ENCODE measurements at regions not wholly inside any gene's neighbourhood (a gene's known extent, or its start where the extent isn't known, plus 50 kb on each side); places are given as distances from the start of the nearest gene placed in this dataset.

DNA sequence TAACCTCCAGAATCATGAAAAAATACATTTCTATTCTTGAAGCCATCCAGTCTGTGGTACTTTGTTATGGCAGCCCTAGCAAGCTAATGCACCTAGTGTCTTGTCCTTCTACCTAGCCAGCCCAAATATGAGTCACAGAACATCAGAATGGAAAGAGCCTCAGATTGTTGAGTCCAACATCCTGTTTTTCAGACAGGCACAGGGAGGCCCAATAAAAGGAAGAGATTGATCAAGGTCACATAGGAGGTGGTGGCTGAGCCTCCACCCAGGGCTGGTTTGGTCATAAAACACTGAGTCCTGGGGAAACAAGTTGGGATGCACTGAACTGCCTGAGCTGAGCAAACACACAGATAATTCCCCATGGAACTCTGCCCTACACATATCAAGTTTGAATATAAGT is 195.5 kb downstream of the TTC32 start:
- Histone ChIP-seq H3K4me3 (no peak overlapping the region), H3K36me3 (ENCODE audit: insufficient read depth in 1 of 2, low read depth in 1 of 2) (no peaks in the 10 kb centered on the region), H3K27ac (no peak overlapping the region), H3K9me3 (no peaks in the 10 kb centered on the region), H3K4me1 (peaks cover 17% of the 10 kb centered on the region), H3K27me3 (ENCODE audit: insufficient read depth in 3 of 3, low read length in 2 of 3) (no peaks in the 10 kb centered on the region)
- intact Hi-C loops (cut with DNase I): loop anchor here in 1 of 2 donors (5.0 kb wide), 1 partner anchor 966 kb away; no protein-coding TSS in a partner anchor
- no peak for DNase-seq
- TF ChIP-seq, protein P1, sequence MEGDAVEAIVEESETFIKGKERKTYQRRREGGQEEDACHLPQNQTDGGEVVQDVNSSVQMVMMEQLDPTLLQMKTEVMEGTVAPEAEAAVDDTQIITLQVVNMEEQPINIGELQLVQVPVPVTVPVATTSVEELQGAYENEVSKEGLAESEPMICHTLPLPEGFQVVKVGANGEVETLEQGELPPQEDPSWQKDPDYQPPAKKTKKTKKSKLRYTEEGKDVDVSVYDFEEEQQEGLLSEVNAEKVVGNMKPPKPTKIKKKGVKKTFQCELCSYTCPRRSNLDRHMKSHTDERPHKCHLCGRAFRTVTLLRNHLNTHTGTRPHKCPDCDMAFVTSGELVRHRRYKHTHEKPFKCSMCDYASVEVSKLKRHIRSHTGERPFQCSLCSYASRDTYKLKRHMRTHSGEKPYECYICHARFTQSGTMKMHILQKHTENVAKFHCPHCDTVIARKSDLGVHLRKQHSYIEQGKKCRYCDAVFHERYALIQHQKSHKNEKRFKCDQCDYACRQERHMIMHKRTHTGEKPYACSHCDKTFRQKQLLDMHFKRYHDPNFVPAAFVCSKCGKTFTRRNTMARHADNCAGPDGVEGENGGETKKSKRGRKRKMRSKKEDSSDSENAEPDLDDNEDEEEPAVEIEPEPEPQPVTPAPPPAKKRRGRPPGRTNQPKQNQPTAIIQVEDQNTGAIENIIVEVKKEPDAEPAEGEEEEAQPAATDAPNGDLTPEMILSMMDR (IDR thresholded peaks at IDR 0.05): no peak
- no peak for ATAC-seq

DNA sequence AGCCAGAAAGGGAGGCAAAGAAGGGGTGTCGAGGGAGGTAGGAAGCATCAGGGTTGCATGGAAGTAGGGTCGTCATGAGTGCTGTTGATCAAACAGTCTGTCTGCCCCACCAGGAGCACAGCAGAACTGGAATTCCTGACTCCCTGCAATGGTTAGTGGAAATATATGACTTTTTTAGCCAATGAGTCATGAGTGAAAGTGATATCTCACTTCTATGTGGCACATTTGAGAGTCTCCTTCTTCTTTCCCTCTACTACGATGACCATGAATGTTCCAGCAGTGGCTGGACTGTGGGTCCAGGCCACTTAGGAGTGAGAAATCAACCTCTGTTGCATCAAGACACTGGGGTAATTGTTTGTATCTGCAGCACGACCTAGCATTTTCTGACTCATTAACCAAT is 199.5 kb downstream of the TTC32 start:
- intact Hi-C loops (cut with DNase I): no loop called here
- TF ChIP-seq, protein P1 (IDR thresholded peaks at IDR 0.05): no peak
- Histone ChIP-seq H3K27me3 (ENCODE audit: insufficient read depth in 3 of 3, low read length in 2 of 3) (no peaks in the 10 kb centered on the region), H3K27ac (no peak overlapping the region), H3K9me3 (peaks cover 1% of the 10 kb centered on the region), H3K36me3 (ENCODE audit: insufficient read depth in 1 of 2, low read depth in 1 of 2) (no peaks in the 10 kb centered on the region), H3K4me1 (peaks cover 17% of the 10 kb centered on the region), H3K4me3 (no peak overlapping the region)
- DNase-seq (no peak), ATAC-seq (peak; percentile 82 to 92 (median 88))
- WGBS, 3 donors: 44 to 66% (median 49%) methylated on average over 4 of the region's 4 CpGs

DNA sequence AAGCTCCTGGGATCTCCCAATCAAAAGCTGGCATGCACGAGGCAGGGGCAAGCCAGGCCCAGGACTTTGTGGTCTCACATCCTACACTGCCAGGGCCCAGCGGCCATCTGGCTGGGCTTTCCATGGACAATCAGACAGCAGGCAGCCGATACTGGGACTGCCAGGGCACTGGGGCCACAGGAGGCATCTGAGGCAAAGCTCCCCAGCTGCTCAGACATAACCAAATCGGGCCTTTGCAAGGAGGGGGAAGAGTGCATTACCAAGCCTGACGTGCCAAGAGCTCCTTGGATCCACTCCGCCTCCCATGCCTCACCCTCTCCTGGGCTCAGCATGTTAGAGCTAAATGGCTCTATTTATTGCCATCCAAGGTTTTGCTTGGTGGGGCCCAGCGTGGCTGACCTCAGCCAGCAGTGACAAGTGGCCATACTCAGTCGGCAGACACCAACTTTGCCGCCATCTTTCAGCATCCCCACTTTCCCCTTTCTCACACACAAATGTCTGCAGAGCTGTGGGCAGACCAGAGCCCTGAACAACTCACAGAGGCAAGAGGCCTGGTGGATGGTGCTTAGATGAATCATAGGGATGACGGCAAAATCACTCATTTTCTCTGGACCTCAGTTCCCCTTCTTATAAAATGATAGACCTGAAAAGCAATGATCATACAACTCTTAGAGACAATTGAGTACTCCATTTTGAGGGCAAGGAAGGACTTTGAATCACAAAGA is 200.8 kb downstream of the TTC32 start:
- no peak overlapping the region for H3K27ac ChIP-seq

DNA sequence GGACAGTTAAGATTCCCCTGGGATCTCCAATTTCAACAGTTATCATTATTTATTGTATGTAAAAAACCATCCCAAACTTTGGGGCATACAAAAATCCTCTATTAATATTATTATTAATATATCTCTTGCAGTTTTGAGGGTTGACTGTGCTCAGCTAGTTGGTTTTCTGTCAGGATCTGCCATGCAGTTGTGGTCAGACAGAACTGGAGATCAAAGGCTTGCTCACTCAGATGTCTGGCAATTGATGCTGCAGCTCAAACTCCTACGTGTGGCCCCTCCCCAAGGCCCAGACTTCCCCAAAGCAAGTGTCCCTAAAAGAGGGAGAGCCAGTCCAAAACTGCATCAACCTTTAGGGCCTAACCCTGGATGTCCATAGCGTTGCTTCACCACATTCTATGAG is 204.7 kb downstream of the TTC32 start:
- intact Hi-C loops (cut with DNase I): no loop called here
- Histone ChIP-seq H3K27ac (no peak overlapping the region), H3K9me3 (peaks cover 6% of the 10 kb centered on the region), H3K4me3 (no peak overlapping the region), H3K4me1 (peaks cover 6% of the 10 kb centered on the region), H3K27me3 (ENCODE audit: insufficient read depth in 3 of 3, low read length in 2 of 3) (no peaks in the 10 kb centered on the region), H3K36me3 (ENCODE audit: insufficient read depth in 1 of 2, low read depth in 1 of 2) (no peaks in the 10 kb centered on the region)
- no peak for ATAC-seq
- DNase-seq: no peak
- WGBS, 3 donors: 85 to 94% (median 88%) methylated on average over 2 of the region's 2 CpGs
- TF ChIP-seq, protein P1 (IDR thresholded peaks at IDR 0.05): no peak

More for the DNA sequence above, 200.8 kb downstream of the TTC32 start:
- WGBS, 3 donors: 31 to 39% (median 32%) methylated on average over 10 of the region's 10 CpGs
- DNase-seq (peak in 1 of 2 donors; percentile 60), ATAC-seq (peak; percentile 38 to 86 (median 68))
- Histone ChIP-seq H3K4me1 (peaks cover 17% of the 10 kb centered on the region), H3K9me3 (peaks cover 6% of the 10 kb centered on the region), H3K36me3 (ENCODE audit: insufficient read depth in 1 of 2, low read depth in 1 of 2) (no peaks in the 10 kb centered on the region), H3K27me3 (ENCODE audit: insufficient read depth in 3 of 3, low read length in 2 of 3) (no peaks in the 10 kb centered on the region), H3K4me3 (no peak overlapping the region)
- intact Hi-C loops (cut with DNase I): no loop called here
- TF ChIP-seq, protein P1 (IDR thresholded peaks at IDR 0.05): no peak

DNA sequence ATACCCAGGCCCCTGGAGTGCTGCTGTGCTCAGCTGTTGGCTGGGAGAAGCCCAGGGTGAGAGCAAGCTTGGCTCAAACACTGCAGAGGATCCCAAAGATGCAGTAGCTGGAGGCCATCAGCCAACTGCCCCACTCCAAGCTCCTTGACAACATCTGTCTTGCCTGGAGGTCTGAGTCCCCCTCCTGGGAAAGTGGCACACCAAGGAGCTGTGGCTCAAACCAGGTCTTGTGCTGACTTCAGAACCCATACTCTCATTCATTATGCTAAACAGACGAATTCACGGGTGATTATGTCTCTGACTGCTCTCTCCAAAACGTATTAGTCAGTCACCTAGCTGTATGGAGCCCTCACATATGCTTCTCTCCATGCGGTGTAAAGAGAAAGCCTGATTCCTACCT is 206.1 kb downstream of the TTC32 start:
- intact Hi-C loops (cut with DNase I): no loop called here
- ATAC-seq: no peak
- WGBS, 3 donors: 60 to 74% (median 62%) methylated on average over 4 of the region's 4 CpGs
- no peak for DNase-seq
- Histone ChIP-seq H3K36me3 (ENCODE audit: insufficient read depth in 1 of 2, low read depth in 1 of 2) (no peaks in the 10 kb centered on the region), H3K27me3 (ENCODE audit: insufficient read depth in 3 of 3, low read length in 2 of 3) (no peaks in the 10 kb centered on the region), H3K4me3 (no peak overlapping the region), H3K4me1 (no peaks in the 10 kb centered on the region), H3K27ac (no peak overlapping the region), H3K9me3 (peaks cover 6% of the 10 kb centered on the region)
- TF ChIP-seq, protein P1 (IDR thresholded peaks at IDR 0.05): no peak
